ENCODE measurements at regions not wholly inside any gene's neighbourhood (a gene's known extent, or its start where the extent isn't known, plus 50 kb on each side); places are given as distances from the start of the nearest gene placed in this dataset.
"Not testable (repeated sequence)": the region's sequence is repeated elsewhere in the genome, so short reads cannot be mapped to it uniquely, and the experiment has no call there.

DNA sequence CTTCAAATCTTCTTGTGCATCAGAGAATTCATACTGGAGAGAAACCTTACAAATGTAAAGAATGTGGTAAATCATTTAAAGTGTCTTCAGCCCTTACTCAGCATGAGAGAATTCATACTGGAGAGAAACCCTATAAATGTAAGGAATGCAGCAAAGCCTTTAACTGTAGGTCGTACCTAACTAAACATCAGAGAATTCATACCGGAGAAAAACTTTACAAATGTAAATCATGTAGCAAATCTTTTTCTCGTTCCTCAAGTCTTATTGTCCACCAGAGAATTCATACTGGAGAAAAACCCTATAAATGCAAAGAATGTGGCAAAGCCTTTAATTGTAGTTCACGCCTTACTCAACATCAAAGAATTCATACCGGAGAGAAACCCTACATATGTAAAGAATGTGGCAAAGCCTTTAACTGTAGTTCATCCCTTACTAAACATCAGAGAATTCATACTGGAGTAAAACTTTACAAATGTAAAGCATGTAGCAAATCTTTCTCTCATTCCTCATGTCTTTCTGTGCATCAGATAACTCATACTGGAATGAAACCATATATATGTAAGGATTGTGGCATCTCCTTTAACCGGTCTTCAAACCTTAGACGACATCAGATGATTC is 118.5 kb upstream of the ZNF267 start:
- no peak for DNase-seq

DNA sequence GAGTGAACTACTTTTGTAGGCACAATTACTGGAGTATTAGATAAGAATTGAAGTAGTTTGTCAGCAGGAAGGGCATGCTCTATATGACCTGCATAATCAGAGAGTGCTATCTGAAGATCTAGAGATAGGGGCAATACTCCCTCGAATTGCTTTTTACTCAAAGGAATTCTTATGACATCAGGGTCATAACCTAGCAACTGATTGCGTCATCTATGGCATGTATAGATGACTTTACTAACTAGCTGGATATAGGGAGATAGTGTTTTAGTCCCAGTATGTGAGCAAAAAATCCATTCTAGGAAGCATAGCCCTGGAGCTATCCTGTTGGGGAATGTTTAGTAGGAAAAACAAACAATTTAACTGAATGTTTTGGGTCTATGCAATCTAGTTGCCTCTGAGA is 109.5 kb upstream of the ZNF267 start:
- no peak for DNase-seq

DNA sequence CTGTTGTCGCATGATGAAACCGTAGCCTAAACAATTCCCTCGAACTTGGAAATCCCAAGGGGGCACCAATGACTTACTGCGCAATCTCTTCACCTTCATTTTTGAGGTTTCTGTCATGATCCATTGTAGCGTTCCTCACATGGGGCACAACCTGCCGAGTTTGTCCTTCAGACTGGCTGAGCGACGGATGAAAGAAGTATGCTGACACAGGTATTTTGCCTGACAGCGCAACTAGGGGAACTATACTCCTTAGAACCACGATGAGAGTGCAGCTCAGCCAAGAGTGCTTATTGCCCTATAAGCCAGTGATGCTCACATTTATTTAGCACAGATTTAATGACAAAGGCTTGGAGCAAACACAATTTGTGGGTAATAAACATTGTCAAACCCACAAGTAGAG is 106.3 kb upstream of the ZNF267 start:
- DNase-seq, result no peak

DNA sequence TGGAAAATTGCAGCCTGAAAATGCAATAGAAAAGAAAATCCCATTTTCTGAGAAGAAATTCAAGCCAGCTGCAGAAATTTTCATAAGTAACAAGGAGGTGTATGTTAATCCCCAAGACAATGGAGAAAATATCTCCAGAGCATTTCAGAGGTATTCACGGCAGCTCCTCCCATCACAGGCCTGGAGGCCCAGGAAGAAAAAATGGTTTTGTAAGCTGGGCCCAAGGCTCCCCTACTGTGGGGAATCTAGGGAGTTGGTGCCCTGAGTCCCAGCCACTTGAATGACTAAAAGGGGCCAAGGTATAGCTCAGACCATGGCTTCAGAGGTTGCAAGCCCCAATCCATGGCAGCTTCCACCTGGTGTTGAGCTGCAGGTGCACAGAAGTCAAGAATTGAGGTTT is 93.3 kb upstream of the ZNF267 start:
- DNase-seq, result no peak

DNA sequence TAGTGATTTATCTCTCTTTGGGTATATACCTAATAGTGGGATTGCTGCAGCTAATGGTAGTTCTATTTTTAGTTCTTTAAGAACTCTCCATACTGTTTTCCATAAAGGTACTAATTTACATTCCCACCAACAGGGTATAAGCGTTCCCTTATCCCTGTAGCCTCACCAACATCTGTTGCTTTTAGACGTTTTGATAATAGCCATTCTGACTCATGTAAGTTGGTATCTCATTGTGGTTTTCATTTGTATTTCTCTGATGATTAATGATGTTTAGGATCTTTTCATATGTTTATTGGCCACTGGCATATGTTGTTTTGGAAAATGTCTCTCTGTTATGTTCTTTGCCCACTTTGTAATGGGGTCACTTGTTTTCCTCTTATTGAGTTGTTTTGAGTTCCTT is 88.5 kb upstream of the ZNF267 start:
- no peak for DNase-seq

DNA sequence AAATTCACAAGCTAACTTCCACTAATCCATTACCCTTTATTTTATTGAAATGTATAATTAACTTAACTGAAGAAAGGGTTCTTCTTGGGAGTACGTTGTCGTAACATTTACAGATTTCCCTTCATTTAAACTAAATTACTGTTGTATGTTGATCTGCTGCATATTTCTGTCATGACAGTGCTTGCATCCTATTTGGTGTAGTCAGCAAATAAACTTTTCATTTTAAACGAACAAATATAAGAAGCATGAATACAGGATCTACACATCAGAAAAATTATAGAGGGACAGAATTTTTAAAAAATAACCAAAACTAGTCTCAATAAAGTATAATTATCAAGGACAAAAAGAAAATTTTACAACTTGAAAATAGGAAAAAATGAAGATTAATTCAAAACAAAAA is 66.5 kb upstream of the ZNF267 start:
- DNase-seq, result no peak

DNA sequence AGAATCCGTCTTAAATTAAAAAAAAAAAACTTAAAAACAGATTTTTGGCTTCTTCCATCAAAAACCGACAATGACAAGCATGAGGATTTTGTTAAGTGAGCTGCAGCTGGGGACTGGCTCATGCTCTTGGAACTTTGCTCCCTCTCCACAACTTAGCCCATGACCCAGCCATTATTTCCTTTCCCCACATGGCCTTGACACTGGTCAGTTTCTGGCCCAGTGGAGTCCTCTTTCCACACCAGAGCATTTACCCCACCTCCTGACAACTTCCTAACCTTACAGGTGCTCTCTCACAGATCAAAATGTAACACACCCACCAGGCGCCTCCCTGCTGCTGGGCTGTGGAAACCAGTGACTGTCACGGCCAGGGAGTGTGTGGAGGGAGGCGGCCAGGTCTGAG is 62.7 kb upstream of the ZNF267 start:
- no peak for DNase-seq

DNA sequence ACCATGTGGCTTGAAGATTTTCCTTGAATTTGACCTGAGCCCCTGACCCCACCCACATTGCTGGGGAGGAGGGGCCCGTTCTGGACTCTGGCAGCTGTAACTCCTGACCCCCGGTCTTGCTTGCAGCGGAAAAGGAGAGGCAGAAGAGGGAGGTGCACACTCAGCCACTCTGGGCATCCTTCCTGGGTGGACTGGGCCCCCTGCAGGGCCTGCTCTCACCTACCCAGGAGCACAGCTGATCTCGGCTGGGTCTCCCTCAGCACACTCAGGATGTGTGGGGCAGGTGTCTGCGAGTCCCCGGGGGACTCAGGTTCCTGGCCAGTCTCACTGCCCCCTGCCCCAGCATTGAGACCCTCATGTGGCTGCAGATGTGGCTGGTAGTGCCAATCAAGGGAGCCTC is 57.5 kb upstream of the ZNF267 start:
- DNase-seq, result not testable (repeated sequence)

DNA sequence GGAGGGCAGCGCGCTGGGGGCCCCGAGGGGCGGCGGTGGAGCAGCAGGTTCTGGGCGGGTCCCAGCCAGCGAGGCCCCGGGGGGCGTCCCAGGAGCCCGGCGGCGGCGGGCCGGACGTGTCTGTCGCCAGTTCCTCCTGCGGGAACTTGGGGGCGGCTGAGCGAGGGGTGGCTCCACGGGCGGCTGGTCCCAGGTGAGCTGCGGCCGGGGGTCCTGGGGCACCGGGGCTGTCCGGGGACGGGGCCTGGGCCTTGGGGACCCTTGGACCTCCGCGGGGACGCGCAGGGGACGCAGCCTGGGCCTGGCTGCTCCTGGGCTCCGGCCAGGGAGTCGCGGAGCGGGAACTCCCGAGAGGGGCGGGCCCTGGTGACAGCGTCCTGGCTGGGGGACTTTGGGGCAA is 54.2 kb upstream of the ZNF267 start:
- DNase-seq, result no peak

DNA sequence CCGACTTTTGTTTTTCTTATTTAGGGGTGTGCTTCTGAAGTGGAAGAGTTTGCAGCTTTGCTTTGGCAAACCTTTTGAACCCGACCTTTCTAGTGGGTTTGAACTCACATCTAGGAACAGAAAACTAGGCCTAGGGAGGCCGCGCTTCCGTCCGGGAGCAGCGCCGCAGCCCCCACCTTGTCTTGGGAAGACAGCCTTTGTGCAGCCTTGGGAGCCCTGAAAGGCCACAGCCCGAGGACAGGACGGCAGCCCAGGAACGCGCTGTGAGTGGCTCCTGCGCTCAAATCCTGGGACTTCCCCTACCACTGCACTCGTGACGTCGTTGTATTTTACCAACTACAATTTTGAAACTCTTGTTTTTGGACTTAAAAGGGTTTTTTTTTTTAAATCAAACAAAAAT is 53.7 kb upstream of the ZNF267 start:
- no peak for DNase-seq

Measured in NCI-H1694 treated with DMSO at 0.1 percent for 48 hours (cell line).